ENCODE measurements at regions not wholly inside any gene's neighbourhood (a gene's known extent, or its start where the extent isn't known, plus 50 kb on each side); places are given as distances from the start of the nearest gene placed in this dataset.

GRCh38 chr3:124504332-124505059 lies 225.8 kb upstream of the UMPS start:
- no peaks in the 10 kb centered on the region for H3K36me3 ChIP-seq (ENCODE audit: insufficient read depth, low read length)
- H3F3A ChIP-seq (ENCODE audit: insufficient read depth, low read length), result no peaks in the 10 kb centered on the region
- H3K4me2 ChIP-seq (ENCODE audit: low read length), result no peak overlapping the region
- no peaks in the 10 kb centered on the region for H4K20me1 ChIP-seq (ENCODE audit: insufficient read depth, low read length)
- no peak overlapping the region for H2AFZ ChIP-seq (ENCODE audit: low read length)
- H3K9me3 ChIP-seq (ENCODE audit: low read length), result no peaks in the 10 kb centered on the region
- no peak overlapping the region for H3K4me3 ChIP-seq (ENCODE audit: low read depth, low read length, poor library complexity, severe bottlenecking)
- H3K4me1 ChIP-seq (ENCODE audit: insufficient read depth, low read length, severe bottlenecking), result no peaks in the 10 kb centered on the region
- H3K27ac ChIP-seq (ENCODE audit: low read depth, low read length, poor library complexity, severe bottlenecking), result no peak overlapping the region
- no peaks in the 10 kb centered on the region for H3K79me2 ChIP-seq (ENCODE audit: insufficient read depth, low read length)
- TF ChIP-seq EZH2 (IDR thresholded peaks at IDR 0.05; ENCODE audit: borderline replicate concordance, low read length), result no peak
- no peak for TF ChIP-seq CTCF (IDR thresholded peaks at IDR 0.05; ENCODE audit: low read length)
- H3K27me3 ChIP-seq (ENCODE audit: insufficient read depth, low read length), result no peaks in the 10 kb centered on the region
- H3K9ac ChIP-seq (ENCODE audit: low read length), result no peak overlapping the region
- H3K9me2 ChIP-seq (ENCODE audit: low read depth, low read length), result no peaks in the 10 kb centered on the region

- Histone ChIP-seq H3K4me3 (ENCODE audit: low read depth, low read length, poor library complexity, severe bottlenecking) (no peak overlapping the region), H4K20me1 (ENCODE audit: insufficient read depth, low read length) (no peaks in the 10 kb centered on the region), H2AFZ (ENCODE audit: low read length) (no peak overlapping the region), H3K79me2 (ENCODE audit: insufficient read depth, low read length) (no peaks in the 10 kb centered on the region), H3K9ac (ENCODE audit: low read length) (no peak overlapping the region), H3K27ac (ENCODE audit: low read depth, low read length, poor library complexity, severe bottlenecking) (no peak overlapping the region), H3F3A (ENCODE audit: insufficient read depth, low read length) (no peaks in the 10 kb centered on the region), H3K4me2 (ENCODE audit: low read length) (no peak overlapping the region), H3K9me2 (ENCODE audit: low read depth, low read length) (no peaks in the 10 kb centered on the region), H3K4me1 (ENCODE audit: insufficient read depth, low read length, severe bottlenecking) (no peaks in the 10 kb centered on the region), H3K27me3 (ENCODE audit: insufficient read depth, low read length) (no peaks in the 10 kb centered on the region), H3K36me3 (ENCODE audit: insufficient read depth, low read length) (no peaks in the 10 kb centered on the region), H3K9me3 (ENCODE audit: low read length) (no peaks in the 10 kb centered on the region)
- TF ChIP-seq EZH2 (IDR thresholded peaks at IDR 0.05; ENCODE audit: borderline replicate concordance, low read length) (no peak), CTCF (IDR thresholded peaks at IDR 0.05; ENCODE audit: low read length) (no peak)
These were observed 220.4 kb upstream of the UMPS start for GRCh38 chr3:124509884-124510283.

- Histone ChIP-seq H3K4me3 (ENCODE audit: low read depth, low read length, poor library complexity, severe bottlenecking) (no peak overlapping the region), H3K9ac (ENCODE audit: low read length) (no peak overlapping the region), H3K36me3 (ENCODE audit: insufficient read depth, low read length) (no peaks in the 10 kb centered on the region), H3F3A (ENCODE audit: insufficient read depth, low read length) (no peaks in the 10 kb centered on the region), H3K27me3 (ENCODE audit: insufficient read depth, low read length) (no peaks in the 10 kb centered on the region), H3K4me2 (ENCODE audit: low read length) (no peak overlapping the region), H3K79me2 (ENCODE audit: insufficient read depth, low read length) (no peaks in the 10 kb centered on the region), H2AFZ (ENCODE audit: low read length) (no peak overlapping the region), H3K9me2 (ENCODE audit: low read depth, low read length) (no peaks in the 10 kb centered on the region), H4K20me1 (ENCODE audit: insufficient read depth, low read length) (no peaks in the 10 kb centered on the region), H3K27ac (ENCODE audit: low read depth, low read length, poor library complexity, severe bottlenecking) (no peak overlapping the region), H3K4me1 (ENCODE audit: insufficient read depth, low read length, severe bottlenecking) (no peaks in the 10 kb centered on the region), H3K9me3 (ENCODE audit: low read length) (no peaks in the 10 kb centered on the region)
- no peak for TF ChIP-seq EZH2 (IDR thresholded peaks at IDR 0.05; ENCODE audit: borderline replicate concordance, low read length)
- TF ChIP-seq CTCF (IDR thresholded peaks at IDR 0.05; ENCODE audit: low read length), result no peak
These were observed 220.0 kb upstream of the UMPS start for GRCh38 chr3:124510290-124510689.
